HG03571 (cell line): ENCODE measurements at regions not wholly inside any gene's neighbourhood (a gene's known extent, or its start where the extent isn't known, plus 50 kb on each side); places are given as distances from the start of the nearest gene placed in this dataset.

Experiments used
- ATAC-seq: cut with Tn5 transposase; IDR thresholded peaks from one replicate; pipeline ENCODE4 v1.9.1; 2021; ENCODE audit not compliant: unreplicated experiment

DNA sequence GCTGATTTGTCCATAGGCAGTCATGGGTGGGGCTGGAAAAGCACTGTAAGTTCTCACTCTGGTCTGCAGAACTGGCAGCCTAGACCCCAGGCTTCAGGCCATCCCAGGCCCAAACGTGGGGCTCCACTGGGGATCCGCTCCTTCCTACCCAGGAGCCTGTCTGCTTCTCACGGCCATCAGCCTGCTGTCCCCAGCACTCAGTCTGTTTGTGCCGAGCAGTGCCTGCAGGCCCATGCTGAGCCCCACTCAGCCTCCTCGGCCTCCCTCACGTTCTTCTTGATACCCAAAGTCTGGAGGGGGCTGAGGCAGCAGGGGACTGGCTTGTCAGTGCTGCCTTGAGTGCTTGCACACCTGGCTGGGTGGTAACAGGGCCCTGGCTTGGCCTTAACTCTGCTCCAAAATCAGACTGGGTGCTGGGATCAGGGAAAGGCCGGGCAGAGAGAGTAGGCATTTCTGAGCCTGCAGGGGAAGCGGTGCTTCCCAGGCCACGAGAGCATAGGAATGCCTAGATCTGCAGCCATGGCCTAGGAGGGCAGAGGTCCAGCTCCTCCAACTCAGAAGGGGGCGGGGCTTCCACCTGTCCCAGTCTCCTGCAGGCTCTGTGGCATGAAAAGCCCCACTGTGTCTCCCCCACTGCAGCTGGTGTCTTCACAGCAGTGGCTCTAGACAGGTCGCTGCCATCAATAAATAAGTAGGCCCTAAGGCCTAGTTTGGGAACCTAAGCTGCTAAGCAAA, 772.4 kb upstream of the FBXO33 start:
- ATAC-seq = no peak

DNA sequence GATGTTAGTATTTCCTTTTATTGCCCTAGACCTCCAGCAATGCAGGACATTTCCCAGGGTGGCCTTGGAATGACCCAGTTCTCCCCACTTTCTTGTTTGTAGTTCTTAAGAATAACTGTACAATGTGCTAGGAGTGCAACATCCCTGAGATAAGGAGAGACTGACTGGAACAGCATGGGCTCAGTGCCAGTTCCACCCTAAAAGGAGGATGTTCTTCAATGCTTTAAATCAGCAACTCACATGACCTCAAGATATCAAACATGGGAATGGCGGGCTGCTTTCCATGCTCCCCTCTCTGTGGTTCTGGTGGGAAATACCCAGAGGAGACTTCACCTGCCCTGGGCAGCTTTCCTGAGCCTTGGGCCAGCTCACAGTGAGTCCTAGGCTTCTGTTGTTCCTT, 766.9 kb upstream of the FBXO33 start:
- no peak for ATAC-seq

- ATAC-seq = no peak
Measured at GRCh38 chr14:40197344-40197743, 765.1 kb upstream of the FBXO33 start.

- no peak for ATAC-seq
Measured at GRCh38 chr14:40188006-40188405, 755.8 kb upstream of the FBXO33 start.

DNA sequence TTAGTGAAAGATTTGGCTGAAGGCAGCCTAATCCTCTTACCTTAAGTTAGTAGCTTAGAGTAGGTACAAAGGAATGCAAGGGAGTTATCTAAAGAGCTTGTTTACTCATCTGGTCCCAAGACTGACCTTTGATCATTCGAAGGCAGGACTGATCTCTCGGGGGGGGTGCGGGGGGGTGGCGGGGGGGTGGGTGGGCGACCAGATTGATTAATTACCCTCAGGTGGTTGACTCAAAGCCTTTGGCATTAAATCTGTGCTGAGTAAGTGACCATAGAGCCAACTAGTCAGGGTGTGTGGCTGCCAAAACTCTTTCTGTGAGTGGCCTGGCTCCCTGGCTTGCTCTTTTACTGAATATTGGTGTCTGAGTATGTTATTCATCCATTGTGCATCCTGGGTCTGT, 731.9 kb upstream of the FBXO33 start:
- ATAC-seq = no peak

DNA sequence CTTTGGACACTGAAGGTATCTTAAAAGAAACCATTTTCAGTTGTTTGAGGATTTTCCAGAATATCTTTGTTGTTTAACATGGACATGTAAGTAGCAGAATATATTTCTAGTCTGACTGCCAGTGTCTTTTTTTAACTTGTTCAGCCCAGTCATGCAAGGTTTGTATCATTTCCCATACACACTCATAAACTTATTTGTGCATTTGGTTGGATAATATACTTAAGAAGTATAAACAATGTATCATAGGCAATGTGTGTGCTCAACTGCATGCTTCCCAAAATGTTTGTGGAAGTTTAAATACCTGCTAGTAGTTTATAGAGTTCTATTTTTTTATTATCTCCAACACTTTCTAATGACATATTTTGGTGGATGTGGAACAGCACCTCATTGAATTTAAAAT, 707.4 kb upstream of the FBXO33 start:
- ATAC-seq = no peak

DNA sequence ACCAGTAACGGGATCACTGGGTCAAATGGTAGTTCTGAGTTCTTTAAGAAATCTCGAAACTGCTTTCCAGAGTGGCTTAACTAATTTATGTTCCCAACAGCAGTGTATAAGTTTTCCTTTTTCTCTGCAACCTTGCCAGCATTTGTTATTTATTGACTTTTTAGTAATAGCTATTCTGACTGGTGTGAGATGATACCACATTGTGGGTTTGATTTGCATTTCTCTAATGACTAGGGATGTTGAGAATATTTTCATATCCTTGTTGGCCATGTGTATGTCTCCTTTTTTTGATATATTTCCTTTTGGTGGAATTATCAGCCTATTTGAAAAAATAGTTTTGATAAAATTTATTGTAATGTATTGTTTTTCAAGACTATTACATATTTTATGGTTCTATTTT, 701.2 kb upstream of the FBXO33 start:
- no peak for ATAC-seq

- ATAC-seq = no peak
Measured at GRCh38 chr14:40129159-40129558, 696.9 kb upstream of the FBXO33 start.

- ATAC-seq = no peak
Measured at GRCh38 chr14:40123816-40124215, 691.6 kb upstream of the FBXO33 start.

GRCh38 chr14:40122968-40123648, 690.9 kb upstream of the FBXO33 start:
- ATAC-seq = no peak

DNA sequence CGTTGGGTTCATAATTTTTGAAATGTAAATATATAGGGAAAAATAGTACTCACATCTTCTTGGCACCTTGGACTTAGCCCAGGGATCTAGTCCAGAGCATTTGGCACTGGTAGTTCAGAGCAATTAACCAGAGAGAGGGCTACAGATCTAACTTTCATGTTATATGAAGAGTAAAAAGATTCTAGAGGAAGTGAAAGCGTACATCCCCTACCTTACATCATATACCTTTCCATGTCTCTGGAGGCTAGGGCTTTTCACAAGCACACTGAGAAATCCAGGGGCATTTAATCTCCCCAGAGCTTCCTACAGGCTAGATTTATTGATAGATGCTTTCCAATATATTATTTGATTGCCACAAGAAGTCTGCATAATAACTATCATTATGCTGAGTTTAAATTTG, 687.5 kb upstream of the FBXO33 start:
- no peak for ATAC-seq

DNA sequence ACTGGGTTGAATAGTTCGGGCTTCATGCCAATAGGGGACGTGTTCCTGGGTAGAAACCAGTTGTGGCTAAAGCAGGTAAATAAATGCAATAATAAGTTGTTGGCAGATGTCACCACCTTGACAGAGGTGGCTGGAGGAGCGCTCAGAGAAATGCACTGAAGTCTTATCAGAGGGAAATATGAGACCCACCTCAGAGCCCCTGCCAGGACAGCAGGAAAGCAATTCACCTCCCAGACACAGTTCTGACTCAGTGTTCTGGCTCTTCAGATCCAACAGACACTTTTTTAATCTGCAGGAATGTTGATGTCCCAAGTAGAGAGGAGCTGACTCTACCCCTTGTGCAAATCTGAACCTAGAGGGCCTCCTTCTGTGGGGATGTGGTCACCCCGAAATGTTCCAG, 687.1 kb upstream of the FBXO33 start:
- ATAC-seq = no peak

DNA sequence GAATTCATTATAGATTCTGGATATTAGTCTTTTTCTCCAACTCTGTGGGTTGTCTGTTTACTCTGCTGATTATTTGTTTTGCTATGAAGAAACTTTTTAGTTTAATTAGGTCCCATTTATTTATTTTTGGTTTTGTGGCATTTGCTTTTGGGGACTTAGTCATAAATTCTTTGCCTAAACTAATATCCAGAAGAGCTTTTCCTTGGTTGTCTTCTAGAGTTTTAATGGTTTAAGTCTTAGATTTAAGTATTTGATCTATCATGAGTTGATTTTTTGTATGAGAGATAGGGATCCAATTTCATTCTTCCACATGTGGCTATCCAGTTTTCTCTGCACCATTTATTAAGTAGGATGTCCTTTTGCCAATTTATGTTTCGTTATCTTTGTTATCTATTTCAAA, 683.4 kb upstream of the FBXO33 start:
- no peak for ATAC-seq

- ATAC-seq = no peak
Measured at GRCh38 chr14:40113671-40114070, 681.4 kb upstream of the FBXO33 start.

DNA sequence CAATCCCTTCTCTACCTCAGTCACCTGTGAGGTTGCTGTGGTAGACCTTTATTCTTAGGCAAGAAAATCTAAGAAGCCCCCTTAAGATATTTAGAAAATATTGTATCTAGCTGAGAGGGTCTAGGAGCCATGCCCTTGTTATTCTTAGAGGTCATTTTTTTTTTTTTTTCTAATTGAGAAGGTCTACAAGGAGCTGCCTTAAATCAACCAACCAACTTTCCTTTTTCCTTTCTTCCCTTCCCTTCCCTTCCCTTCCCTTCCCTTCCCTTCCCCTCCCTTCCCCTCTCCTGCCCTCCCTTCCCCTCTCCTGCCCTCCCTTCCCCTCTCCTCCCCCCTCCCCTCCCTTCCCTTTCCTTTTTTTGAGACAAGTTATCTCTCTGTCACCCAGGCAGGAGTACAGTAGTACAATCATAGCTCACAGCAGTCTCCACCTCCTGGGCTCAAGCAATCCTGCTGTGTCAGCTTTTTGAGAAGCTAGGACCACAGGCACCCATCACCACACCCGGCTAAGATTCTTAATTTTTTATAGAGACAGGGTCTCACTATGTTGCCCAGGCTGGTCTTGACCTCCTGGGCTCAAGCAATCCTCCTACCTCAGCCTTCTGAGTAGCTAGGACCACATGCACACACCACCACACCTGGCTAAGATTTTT, 668.4 kb upstream of the FBXO33 start:
- no peak for ATAC-seq

GRCh38 chr14:40099316-40099715, 667.1 kb upstream of the FBXO33 start:
- ATAC-seq = no peak

DNA sequence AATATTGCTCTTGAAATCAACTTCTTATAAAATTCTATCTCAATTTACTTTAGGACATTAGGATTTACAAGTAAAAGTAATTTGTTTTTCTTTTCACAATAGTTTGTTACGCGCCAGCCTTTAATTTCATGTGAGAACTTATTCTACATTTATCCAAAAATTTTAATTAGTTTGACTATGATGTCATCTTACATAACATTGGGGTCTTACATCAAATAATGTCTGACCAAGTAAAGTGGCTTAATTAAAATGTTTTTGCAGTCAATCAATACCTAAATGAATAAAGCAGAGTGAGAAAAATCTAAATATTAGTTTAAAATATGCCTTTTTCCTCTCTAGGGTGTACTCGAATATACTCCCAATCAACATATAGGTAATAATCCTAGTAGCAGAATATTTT, 666.2 kb upstream of the FBXO33 start:
- ATAC-seq = no peak

DNA sequence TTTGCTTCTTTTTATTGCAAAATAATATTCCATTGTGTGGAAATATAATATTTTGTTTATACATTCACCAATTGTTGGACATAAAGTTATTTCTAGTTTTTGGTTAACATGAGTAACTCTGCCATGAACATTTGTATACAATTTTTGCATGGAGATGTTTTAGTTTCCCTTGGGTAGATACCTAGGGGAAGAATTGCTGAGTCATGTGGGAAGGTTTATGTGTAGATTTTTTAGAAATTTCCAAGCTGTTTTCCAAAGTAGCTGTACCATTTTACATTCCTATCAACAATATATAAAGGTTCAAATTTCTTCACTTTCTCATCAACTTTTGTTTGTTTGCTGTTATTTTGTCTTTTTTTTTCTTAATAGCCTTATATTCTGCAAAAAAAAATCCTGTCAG, 664.7 kb upstream of the FBXO33 start:
- ATAC-seq = no peak

- no peak for ATAC-seq
Measured at GRCh38 chr14:40093800-40094199, 661.6 kb upstream of the FBXO33 start.

- ATAC-seq = no peak
Measured at GRCh38 chr14:40074169-40074568, 641.9 kb upstream of the FBXO33 start.

DNA sequence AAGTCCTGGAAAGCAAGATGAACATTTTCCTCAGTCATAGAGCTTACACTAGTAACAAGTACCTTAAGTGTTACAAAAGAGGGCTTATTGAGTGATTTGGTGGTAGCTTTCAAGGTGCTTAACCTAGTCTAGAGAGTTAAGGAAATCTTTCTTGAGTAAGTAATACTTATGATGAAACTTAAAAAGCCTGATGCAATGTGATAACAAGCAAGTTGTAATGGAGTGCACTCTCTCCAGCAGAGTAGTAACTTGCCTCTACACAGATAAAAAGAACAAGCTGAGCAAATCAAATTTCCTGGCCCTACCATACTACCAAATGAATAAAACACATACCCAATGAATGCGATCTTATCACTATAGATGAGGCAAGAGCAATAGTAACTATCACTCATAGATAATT, 639.9 kb upstream of the FBXO33 start:
- no peak for ATAC-seq
